Peyer's patch (tissue), 4 donors: ENCODE measurements at regions not wholly inside any gene's neighbourhood (a gene's known extent, or its start where the extent isn't known, plus 50 kb on each side); places are given as distances from the start of the nearest gene placed in this dataset.

ENCODE experiments used
- CTCF ChIP-seq, 6 experiments: fragments of 450-650 bp in 4 of 6; fragments of 200-600 bp in 2 of 6; sonication (generic) in 1 of 6; IDR thresholded peaks; one replicate each; pipeline ENCODE4 v1.5.1; 2017 to 2019; ENCODE audit warnings: antibody characterized with exemption in 6 of 6, mild to moderate bottlenecking in 3 of 6, moderate library complexity in 1 of 6
- POLR2A ChIP-seq, 2 donors: fragments of 450-650 bp; IDR thresholded peaks; one replicate each; pipeline ENCODE4 v1.5.1; 2017; ENCODE audit warnings: antibody characterized with exemption in 2 of 2, mild to moderate bottlenecking in 2 of 2, moderate library complexity in 2 of 2

GRCh38 chr17:13323990-13324389 lies 277.7 kb downstream of the HS3ST3A1 start:
- TF ChIP-seq POLR2A (IDR thresholded peaks at IDR 0.05), result no peak
- no peak for TF ChIP-seq CTCF (IDR thresholded peaks at IDR 0.05)
